Kidney epithelial cell (primary cell): ENCODE measurements at regions not wholly inside any gene's neighbourhood (a gene's known extent, or its start where the extent isn't known, plus 50 kb on each side); places are given as distances from the start of the nearest gene placed in this dataset.

Source experiments
- DNase-seq: peaks from one replicate; pipeline ENCODE4 v3.0.0-alpha.2; 2010; ENCODE audit warnings: low read depth
- H3K27me3 ChIP-seq: 2 replicates; pipeline ENCODE4 v1.6.0; 2011; ENCODE audit warnings: low read length; ENCODE audit not compliant: control insufficient read depth, insufficient read depth
- H3K36me3 ChIP-seq: 2 replicates; pipeline ENCODE4 v1.5.1; 2011; ENCODE audit warnings: low read length; ENCODE audit not compliant: control insufficient read depth, insufficient read depth
- H3K4me3 ChIP-seq: 2 replicates; pipeline ENCODE4 v1.5.1; 2011; ENCODE audit warnings: low read depth, mild to moderate bottlenecking, control low read depth, low read length
- CTCF ChIP-seq: IDR thresholded peaks from 2 replicates; pipeline ENCODE4 v1.5.1; 2011; ENCODE audit warnings: mild to moderate bottlenecking, moderate library complexity, low read length, control low read depth, inconsistent platforms; ENCODE audit not compliant: insufficient read depth, poor library complexity, severe bottlenecking

DNA sequence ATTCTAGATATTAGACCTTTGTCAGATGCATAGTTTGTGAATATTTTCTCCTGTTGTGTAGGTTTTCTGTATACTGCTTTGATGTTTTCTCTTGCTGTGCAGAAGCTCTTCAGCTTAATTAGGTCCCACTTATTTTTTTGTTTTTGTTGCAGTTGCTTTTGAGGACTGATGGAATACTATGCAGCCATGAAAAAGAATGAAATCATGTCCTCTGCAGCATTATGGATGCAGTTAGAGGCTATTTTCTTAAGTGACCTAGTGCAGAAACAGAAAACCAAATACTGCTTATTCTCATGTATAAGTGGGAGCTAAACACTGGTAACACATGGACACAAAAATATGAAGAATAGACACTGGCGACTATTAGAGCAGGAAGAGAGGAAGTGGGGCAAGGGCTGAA lies 155.0 kb upstream of the HNMT start:
- no peak for TF ChIP-seq CTCF

GRCh38 chr2:137809837-137810236 lies 154.4 kb upstream of the HNMT start:
- Histone ChIP-seq H3K36me3 (no peaks in the 10 kb centered on the region), H3K27me3 (no peaks in the 10 kb centered on the region), H3K4me3 (no peak overlapping the region)
- DNase-seq, result no peak
- no peak for TF ChIP-seq CTCF

More for the DNA sequence above, 155.0 kb upstream of the HNMT start:
- H3K27me3 ChIP-seq, result no peaks in the 10 kb centered on the region
- no peaks in the 10 kb centered on the region for H3K36me3 ChIP-seq
- H3K4me3 ChIP-seq, result no peak overlapping the region
- no peak for DNase-seq

DNA sequence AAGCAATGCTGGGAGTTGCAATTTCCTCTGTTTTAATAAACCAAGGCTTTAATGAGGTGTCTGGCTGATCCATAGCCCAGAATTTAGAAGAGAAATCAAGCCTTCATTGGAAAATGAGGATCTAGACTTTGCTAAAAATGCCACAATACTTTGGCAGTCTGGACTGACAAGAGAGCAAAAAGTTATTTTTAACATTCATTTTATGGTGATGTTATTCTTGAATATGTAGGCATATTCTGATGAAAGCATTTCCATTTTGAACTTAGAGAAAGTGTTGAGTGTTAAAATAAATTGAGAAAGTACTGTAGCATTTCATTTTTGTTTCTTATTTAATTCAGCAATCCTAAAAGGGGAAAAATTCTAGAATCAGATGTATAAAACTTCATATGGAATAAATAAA lies 151.8 kb upstream of the HNMT start:
- no peak for DNase-seq
- no peaks in the 10 kb centered on the region for H3K27me3 ChIP-seq
- no peak overlapping the region for H3K4me3 ChIP-seq
- no peaks in the 10 kb centered on the region for H3K36me3 ChIP-seq
- TF ChIP-seq CTCF, result no peak

- no peak for DNase-seq
- H3K36me3 ChIP-seq, result no peaks in the 10 kb centered on the region
- H3K4me3 ChIP-seq, result no peak overlapping the region
- no peak for TF ChIP-seq CTCF
- H3K27me3 ChIP-seq, result no peaks in the 10 kb centered on the region
These were observed 151.1 kb upstream of the HNMT start for GRCh38 chr2:137813176-137813575.

GRCh38 chr2:137817058-137817457 lies 147.2 kb upstream of the HNMT start:
- no peak for TF ChIP-seq CTCF
- DNase-seq, result no peak

DNA sequence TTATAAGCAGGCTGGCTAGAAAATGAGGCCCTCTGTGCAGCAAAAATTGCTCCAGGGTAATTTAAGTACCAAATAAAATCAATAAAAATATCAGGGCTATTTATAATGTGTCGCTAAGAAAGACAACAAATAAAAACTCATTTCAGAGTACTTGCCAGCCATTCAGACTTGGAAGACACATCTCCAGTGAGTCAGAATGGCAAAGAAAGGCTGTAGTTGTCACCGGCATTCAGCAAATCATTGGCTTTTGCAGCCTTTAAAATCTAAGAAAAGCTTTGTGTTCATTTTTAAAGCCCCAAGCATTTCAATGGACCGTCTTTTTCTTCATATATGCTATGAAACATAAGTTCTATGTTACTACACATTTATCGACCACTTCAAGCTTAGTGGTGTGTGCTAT lies 141.1 kb upstream of the HNMT start:
- Histone ChIP-seq H3K27me3 (no peaks in the 10 kb centered on the region), H3K4me3 (no peak overlapping the region), H3K36me3 (no peaks in the 10 kb centered on the region)
- DNase-seq, result no peak
- TF ChIP-seq CTCF, result no peak

More at GRCh38 chr2:137817058-137817457, 147.2 kb upstream of the HNMT start:
- Histone ChIP-seq H3K4me3 (no peak overlapping the region), H3K27me3 (no peaks in the 10 kb centered on the region), H3K36me3 (no peaks in the 10 kb centered on the region)
